ENCODE measurements at regions not wholly inside any gene's neighbourhood (a gene's known extent, or its start where the extent isn't known, plus 50 kb on each side); places are given as distances from the start of the nearest gene placed in this dataset.

DNA sequence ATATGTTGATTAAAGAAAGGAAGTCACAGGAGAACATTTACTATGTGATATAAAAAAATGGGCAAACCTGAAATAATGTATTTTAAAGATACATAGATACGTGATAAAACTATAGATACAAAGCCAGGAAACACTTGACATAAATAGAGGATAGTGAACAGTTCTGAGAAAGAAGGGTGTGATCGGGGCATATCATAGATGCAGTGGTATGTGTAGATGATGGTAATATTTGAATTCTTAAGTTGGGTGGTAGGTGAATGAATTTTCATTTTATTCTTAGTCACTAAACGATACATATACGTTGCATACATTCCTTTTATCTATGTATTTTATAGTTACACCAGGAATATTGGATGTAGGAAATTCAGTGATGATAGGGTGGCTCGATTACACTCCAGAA, 138.7 kb upstream of the ARRDC3 start:
- Mint-ChIP-seq H3K27ac (no peak overlapping the region), H3K4me3 (no peak overlapping the region), H3K9me3 (no peaks in the 10 kb centered on the region), H3K36me3 (ENCODE audit: low read depth) (no peaks in the 10 kb centered on the region), H3K27me3 (peaks cover 3% of the 10 kb centered on the region), H3K4me1 (no peaks in the 10 kb centered on the region)
- DNase-seq = no peak
- POLR2A ChIA-PET = no interaction called here
- CTCF ChIA-PET = no interaction called here

DNA sequence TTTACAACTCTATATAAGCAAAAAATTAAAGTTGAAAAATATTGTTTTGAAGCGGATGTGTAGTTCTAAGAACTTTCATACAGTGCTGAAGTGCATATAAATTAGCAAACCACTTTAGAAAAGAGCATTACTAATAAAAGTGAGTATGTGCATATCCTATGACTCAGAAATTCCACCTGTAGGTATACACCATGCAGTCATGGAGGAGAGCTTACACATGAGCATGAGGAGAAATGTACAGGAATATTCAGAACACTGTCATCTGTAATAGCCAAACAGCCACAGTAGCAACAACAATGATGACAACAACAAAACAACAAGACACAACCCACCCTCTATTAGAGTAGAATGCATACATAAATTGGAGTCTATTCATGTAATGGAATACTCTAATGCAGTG, 138.2 kb upstream of the ARRDC3 start:
- no peaks in the 10 kb centered on the region for H3K4me1 Mint-ChIP-seq
- peaks cover 3% of the 10 kb centered on the region for H3K27me3 Mint-ChIP-seq
- DNase-seq = no peak
- POLR2A ChIA-PET = no interaction called here
- CTCF ChIA-PET = no interaction called here
- H3K9me3 Mint-ChIP-seq = no peaks in the 10 kb centered on the region
- no peaks in the 10 kb centered on the region for H3K36me3 Mint-ChIP-seq (ENCODE audit: low read depth)
- H3K4me3 Mint-ChIP-seq = no peak overlapping the region
- H3K27ac Mint-ChIP-seq = no peak overlapping the region

DNA sequence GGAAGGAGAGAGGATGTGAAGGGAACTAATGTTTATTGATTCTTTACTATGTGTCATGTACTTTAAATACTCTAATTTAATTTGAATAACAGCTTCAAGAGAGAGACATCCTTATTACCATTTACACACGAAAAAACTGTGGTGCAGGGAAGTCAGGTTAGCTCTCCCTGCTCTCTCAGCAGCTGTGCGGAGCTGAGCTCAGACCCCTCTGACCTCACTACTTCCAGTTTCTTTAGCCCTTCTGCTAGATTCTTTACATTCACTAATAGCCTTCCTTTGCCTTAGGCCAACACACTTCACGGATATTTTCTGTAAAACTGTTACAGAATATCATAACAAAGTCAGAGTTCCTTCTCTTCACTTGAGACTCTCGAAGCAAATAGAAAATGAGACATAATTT, 131.3 kb upstream of the ARRDC3 start:
- Mint-ChIP-seq H3K36me3 (ENCODE audit: low read depth) (no peaks in the 10 kb centered on the region), H3K27me3 (no peaks in the 10 kb centered on the region), H3K4me1 (peaks cover 2% of the 10 kb centered on the region), H3K9me3 (no peaks in the 10 kb centered on the region), H3K4me3 (no peak overlapping the region), H3K27ac (no peak overlapping the region)
- ChIA-PET POLR2A (no interaction called here), CTCF (no interaction called here)
- no peak for DNase-seq

DNA sequence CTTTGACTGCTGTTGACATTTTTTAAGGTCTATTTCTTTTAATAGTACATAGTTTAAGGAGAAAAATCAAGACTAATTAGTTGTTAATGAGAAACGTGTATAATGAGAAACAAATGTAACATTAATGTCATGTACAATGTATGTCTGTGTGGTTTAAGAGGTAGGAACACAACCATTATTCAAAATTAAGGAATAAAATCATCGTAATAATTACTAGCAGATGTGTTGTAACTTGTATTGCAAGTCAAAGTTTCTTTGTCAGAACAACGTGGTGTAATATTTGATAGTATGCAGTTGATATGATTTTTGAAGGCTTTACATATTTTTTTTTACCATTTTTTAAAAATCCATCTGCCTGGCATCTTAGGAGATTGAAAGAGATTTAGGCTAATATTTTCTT, 120.2 kb upstream of the ARRDC3 start:
- Mint-ChIP-seq H3K27ac (no peak overlapping the region), H3K4me3 (no peak overlapping the region), H3K27me3 (peaks cover 7% of the 10 kb centered on the region), H3K36me3 (ENCODE audit: low read depth) (no peaks in the 10 kb centered on the region), H3K9me3 (no peaks in the 10 kb centered on the region), H3K4me1 (no peaks in the 10 kb centered on the region)
- POLR2A ChIA-PET = no interaction called here
- DNase-seq = no peak
- CTCF ChIA-PET = no interaction called here

DNA sequence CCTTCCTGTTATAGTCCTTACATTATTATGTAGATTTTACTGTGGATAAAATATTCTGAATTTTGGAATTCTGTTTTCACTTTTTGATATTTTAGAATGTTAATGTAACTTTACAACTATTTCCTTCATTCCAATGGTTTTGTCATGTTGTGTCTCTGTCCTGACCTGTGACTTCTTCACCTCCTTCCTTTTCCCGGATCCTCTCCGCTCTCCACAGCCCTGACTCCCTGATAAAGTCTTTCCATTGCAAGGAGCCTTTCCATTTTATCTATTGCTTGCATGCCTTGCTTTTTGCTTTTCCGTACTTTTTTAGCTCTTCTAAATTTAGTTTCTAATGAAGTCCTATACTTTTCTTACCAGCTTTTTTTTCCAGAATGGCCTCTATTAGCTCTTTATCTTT, 117.6 kb upstream of the ARRDC3 start:
- CTCF ChIA-PET = interaction anchor here (0.7 kb wide), 1 partner anchor 120 kb away, joined by 3 read pairs; no protein-coding TSS in a partner anchor

DNA sequence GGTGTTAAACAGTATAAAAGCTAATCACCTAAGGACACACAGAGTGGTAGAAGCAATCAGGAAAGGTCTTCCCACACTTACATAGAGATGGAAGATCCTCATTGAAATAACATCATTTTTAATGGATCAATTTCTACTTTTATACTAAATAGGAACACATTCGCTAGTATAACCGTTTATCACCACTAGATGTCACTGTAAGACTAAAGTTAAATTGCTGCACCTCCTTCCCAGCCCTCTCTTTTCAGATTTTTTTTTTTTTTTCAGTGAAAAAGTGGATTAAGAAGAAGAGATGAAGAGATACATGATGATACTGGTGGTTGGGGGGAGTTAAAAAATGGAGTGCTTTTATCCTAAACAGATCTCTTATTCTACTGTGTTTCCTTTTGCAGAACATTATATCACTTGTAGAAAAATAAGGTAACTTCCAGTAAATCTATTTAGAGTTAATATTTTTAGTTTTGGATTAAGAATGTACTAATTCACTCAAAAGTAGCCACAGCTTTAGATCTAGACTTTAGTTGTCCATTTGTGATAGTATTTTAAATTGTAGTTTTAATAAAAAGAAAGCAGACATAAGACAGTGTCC, 116.9 kb upstream of the ARRDC3 start:
- Mint-ChIP-seq H3K27ac (no peak overlapping the region), H3K4me1 (no peaks in the 10 kb centered on the region), H3K36me3 (ENCODE audit: low read depth) (no peaks in the 10 kb centered on the region), H3K9me3 (no peaks in the 10 kb centered on the region), H3K27me3 (peaks cover 7% of the 10 kb centered on the region), H3K4me3 (no peak overlapping the region)
- no peak for DNase-seq
- CTCF ChIA-PET = interaction anchor here (0.7 kb wide), 1 partner anchor 121 kb away, joined by 3 read pairs; no protein-coding TSS in a partner anchor
- POLR2A ChIA-PET = no interaction called here

More for the DNA sequence above, 117.6 kb upstream of the ARRDC3 start:
- Mint-ChIP-seq H3K27me3 (peaks cover 7% of the 10 kb centered on the region), H3K4me3 (no peak overlapping the region), H3K9me3 (no peaks in the 10 kb centered on the region), H3K27ac (no peak overlapping the region), H3K4me1 (no peaks in the 10 kb centered on the region), H3K36me3 (ENCODE audit: low read depth) (no peaks in the 10 kb centered on the region)
- POLR2A ChIA-PET = no interaction called here
- DNase-seq = no peak

DNA sequence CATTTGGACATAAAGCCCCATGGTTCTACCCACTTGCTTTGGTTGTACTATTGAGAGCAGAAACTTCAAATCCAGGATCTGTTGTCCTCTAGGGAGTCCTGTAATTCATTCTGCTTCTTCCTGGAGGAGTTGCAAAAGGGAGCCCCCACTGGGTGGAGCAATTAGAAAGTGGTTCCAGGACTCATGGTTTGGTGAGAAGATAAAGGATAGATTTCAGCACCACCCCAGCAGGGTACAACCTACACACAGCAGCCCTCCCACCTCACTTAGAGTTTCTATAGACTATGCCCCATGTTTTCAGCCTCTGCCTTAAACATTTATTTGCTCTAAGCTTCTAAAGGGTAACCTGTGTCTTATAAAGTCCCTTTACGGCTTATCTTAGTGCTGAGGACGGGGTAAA, 112.6 kb upstream of the ARRDC3 start:
- Mint-ChIP-seq H3K27me3 (peaks cover under 1% of the 10 kb centered on the region), H3K4me3 (no peak overlapping the region), H3K4me1 (peaks cover 26% of the 10 kb centered on the region), H3K27ac (no peak overlapping the region), H3K36me3 (ENCODE audit: low read depth) (no peaks in the 10 kb centered on the region), H3K9me3 (no peaks in the 10 kb centered on the region)
- POLR2A ChIA-PET = no interaction called here
- CTCF ChIA-PET = no interaction called here
- DNase-seq = no peak

DNA sequence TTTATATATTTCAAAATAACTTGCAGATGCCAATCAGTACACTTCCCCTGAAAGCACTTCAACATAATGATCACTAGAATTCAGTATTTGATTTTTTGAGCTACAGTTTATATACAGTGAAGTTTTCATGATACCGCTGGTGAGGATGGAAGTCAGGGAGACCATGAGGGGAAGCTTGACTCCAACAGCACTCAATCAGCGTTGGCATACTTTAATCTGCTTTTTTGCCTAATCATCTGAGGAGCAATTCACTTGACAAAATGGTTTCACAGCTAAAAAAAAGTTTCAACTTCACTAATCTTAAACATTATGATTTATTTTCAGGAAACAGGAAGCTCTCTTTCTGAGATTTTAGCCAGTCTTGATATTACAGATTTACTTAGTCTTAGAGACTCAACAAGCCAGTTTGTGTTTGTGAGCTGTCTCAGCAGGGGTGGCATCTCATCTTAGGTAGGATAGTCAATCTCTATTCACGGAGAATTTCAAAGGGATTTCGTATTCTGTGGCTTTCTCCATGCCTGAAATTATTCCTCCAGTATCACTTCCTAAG, 111.4 kb upstream of the ARRDC3 start:
- Mint-ChIP-seq H3K27me3 (no peaks in the 10 kb centered on the region), H3K4me3 (no peak overlapping the region), H3K9me3 (no peaks in the 10 kb centered on the region), H3K27ac (no peak overlapping the region), H3K4me1 (peaks cover 26% of the 10 kb centered on the region), H3K36me3 (ENCODE audit: low read depth) (no peaks in the 10 kb centered on the region)
- no peak for DNase-seq
- POLR2A ChIA-PET = no interaction called here
- CTCF ChIA-PET = interaction anchor here (1.4 kb wide), 1 partner anchor 19 kb away, joined by 3 read pairs; no protein-coding TSS in a partner anchor

DNA sequence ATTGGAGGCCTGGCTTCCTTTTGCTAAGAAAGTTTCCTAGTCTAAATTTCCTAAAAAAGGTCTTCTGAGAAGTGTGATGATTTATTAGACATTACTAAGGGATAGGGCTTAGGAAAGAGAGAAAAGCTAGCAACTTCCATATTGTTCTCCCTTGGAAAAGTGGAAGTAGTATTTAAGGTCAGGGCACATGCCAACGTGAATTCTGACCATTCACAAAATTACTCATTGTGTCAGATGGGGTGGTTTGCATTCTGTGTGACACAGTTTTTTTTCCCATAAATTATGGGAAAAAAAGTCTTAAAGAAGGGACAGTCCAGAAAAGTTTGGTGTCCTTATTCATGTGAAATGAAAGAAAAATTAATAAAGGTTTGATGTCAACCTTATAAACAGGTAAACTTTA, 110.0 kb upstream of the ARRDC3 start:
- Mint-ChIP-seq H3K4me3 (no peak overlapping the region), H3K27me3 (no peaks in the 10 kb centered on the region), H3K27ac (no peak overlapping the region), H3K4me1 (peaks cover 26% of the 10 kb centered on the region), H3K36me3 (ENCODE audit: low read depth) (no peaks in the 10 kb centered on the region), H3K9me3 (no peaks in the 10 kb centered on the region)
- POLR2A ChIA-PET = no interaction called here
- no peak for DNase-seq
- CTCF ChIA-PET = interaction anchor here (0.6 to 1.4 kb wide), 4 partner anchors 8 to 630 kb away, joined by 3 read pairs; no protein-coding TSS in a partner anchor

DNA sequence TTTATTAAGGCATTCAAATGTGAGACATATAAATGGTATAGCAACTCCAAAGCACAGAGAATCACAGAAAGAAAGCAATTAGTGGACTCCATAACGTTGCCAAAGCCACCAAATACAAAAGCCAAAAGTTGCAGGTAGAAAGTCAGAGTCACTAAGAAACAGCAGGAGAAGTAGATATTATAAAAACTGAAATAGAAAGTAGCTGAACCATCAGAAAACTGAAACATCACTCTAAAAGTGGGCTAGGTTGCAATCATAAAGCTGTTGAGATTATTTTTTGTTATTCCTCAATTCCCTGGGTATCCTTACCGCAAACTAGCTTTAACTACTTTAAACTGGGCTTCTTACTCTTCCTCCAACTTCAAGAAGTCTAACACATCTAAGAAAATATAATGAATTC, 108.1 kb upstream of the ARRDC3 start:
- no peaks in the 10 kb centered on the region for H3K36me3 Mint-ChIP-seq (ENCODE audit: low read depth)
- H3K27ac Mint-ChIP-seq = no peak overlapping the region
- DNase-seq = no peak
- H3K4me1 Mint-ChIP-seq = peaks cover 26% of the 10 kb centered on the region
- CTCF ChIA-PET = interaction anchor here (1.6 kb wide), 1 partner anchor 9 kb away, joined by 4 read pairs; no protein-coding TSS in a partner anchor
- POLR2A ChIA-PET = no interaction called here
- H3K9me3 Mint-ChIP-seq = no peaks in the 10 kb centered on the region
- no peaks in the 10 kb centered on the region for H3K27me3 Mint-ChIP-seq
- no peak overlapping the region for H3K4me3 Mint-ChIP-seq

DNA sequence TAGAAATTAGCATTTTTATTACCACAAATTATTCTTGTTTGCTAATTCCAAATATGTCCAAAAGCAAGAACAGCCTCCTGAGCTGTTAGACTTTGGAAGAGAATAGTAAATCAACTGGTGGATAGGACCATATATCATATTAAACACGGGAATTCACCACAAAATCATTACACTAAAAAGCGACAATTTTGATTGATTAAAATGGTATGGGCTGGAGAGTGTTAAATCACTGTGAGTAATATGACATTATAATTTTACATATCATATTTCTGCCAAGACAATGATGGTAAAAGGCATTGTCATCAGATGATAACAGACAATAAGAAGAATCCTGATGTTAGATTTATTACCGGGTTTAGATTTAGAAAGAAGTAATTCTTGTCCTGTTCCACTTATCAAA, 107.2 kb upstream of the ARRDC3 start:
- POLR2A ChIA-PET = no interaction called here
- no peaks in the 10 kb centered on the region for H3K36me3 Mint-ChIP-seq (ENCODE audit: low read depth)
- no peak overlapping the region for H3K27ac Mint-ChIP-seq
- CTCF ChIA-PET = no interaction called here
- no peaks in the 10 kb centered on the region for H3K9me3 Mint-ChIP-seq
- H3K27me3 Mint-ChIP-seq = no peaks in the 10 kb centered on the region
- no peak overlapping the region for H3K4me3 Mint-ChIP-seq
- DNase-seq = no peak
- H3K4me1 Mint-ChIP-seq = peaks cover 26% of the 10 kb centered on the region

DNA sequence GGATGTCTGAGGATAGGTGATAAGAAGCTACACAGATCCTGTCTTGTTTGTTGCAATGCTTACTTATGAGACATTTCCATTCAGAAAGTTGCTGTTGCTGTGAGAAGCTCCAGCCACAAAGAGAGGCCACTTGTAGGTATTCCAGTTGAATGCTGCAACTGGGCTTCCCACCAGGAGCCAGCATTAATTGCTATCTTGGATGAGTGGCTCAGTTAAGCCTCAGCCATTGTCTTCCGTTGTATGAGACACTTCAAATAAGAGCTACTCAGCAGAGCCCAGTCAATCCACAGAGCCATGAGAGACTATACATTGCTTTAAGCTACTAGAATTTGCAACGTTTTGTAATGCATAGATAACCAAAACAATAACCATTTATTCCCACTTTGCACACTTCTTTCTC, 104.3 kb upstream of the ARRDC3 start:
- no peak for DNase-seq
- POLR2A ChIA-PET = no interaction called here
- Mint-ChIP-seq H3K27me3 (no peaks in the 10 kb centered on the region), H3K4me1 (peaks cover 11% of the 10 kb centered on the region), H3K4me3 (no peak overlapping the region), H3K36me3 (ENCODE audit: low read depth) (no peaks in the 10 kb centered on the region), H3K27ac (no peak overlapping the region), H3K9me3 (no peaks in the 10 kb centered on the region)
- CTCF ChIA-PET = interaction anchor here (0.8 kb wide), 1 partner anchor 68 kb away, joined by 3 read pairs; no protein-coding TSS in a partner anchor

DNA sequence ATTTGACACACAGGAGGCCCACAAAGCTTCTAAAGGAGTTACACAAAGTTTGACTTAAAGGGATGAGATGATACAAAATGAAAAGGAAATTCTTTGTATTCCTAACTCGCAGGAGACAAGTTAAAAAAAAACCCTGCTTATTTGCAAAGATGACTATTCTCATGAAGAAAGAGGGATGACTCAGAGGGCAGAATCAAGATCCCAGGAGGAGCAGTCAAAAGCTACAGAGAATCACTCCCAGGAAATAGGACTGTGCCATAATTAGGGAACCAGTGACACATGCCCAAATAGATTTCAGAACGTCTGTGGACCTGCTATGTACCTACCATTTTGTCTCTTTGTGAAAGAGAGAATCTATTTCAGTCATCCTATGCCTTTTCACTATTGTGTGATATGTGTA, 103.5 kb upstream of the ARRDC3 start:
- H3K27ac Mint-ChIP-seq = no peak overlapping the region
- H3K4me3 Mint-ChIP-seq = no peak overlapping the region
- H3K9me3 Mint-ChIP-seq = no peaks in the 10 kb centered on the region
- CTCF ChIA-PET = no interaction called here
- H3K27me3 Mint-ChIP-seq = no peaks in the 10 kb centered on the region
- peaks cover 7% of the 10 kb centered on the region for H3K4me1 Mint-ChIP-seq
- no peak for DNase-seq
- H3K36me3 Mint-ChIP-seq (ENCODE audit: low read depth) = no peaks in the 10 kb centered on the region
- POLR2A ChIA-PET = no interaction called here

DNA sequence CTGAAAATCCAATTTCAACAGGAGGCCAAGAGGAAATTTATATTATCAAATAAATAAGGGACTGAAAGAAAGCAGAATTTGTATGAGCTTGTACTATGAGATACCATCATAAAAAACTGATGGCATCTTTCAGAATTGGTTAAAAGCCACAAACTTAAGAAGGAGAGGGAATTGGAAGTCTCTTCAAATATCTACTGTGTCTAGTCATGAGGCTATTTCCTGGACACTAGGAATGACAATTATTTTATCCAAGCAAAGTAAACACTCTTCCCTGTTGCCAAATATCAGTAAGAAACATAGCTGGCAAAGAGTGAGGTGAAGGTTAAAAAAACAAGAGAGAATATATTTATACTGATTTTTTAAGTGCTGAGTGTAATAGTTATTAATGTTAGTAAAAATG, 101.5 kb upstream of the ARRDC3 start:
- Mint-ChIP-seq H3K27ac (no peak overlapping the region), H3K27me3 (no peaks in the 10 kb centered on the region), H3K9me3 (no peaks in the 10 kb centered on the region), H3K36me3 (ENCODE audit: low read depth) (no peaks in the 10 kb centered on the region), H3K4me3 (no peak overlapping the region), H3K4me1 (peaks cover 2% of the 10 kb centered on the region)
- POLR2A ChIA-PET = no interaction called here
- DNase-seq = no peak
- CTCF ChIA-PET = no interaction called here

Measured in activated CD4-positive, alpha-beta T cell treated with anti-CD3 and anti-CD28 coated beads, Interleukin-2, amount 10 ng/mL, durations not matched to agents 7 days and 5 days (primary cell).